Subcutaneous abdominal adipose tissue (tissue), 5 donors: ENCODE measurements at regions not wholly inside any gene's neighbourhood (a gene's known extent, or its start where the extent isn't known, plus 50 kb on each side); places are given as distances from the start of the nearest gene placed in this dataset.

ENCODE experiments used
- H3K27ac ChIP-seq: one replicate; pipeline ENCODE4 v1.7.0; 2013; ENCODE audit warnings: low read depth, mild to moderate bottlenecking, inconsistent platforms, low read length, moderate library complexity
- H3K27me3 ChIP-seq, 5 donors: one replicate each; pipeline ENCODE4 v1.7.0; 2013; ENCODE audit warnings: low read length in 5 of 5, inconsistent platforms in 1 of 5; ENCODE audit not compliant: control insufficient read depth in 5 of 5, insufficient read depth in 4 of 5
- H3K36me3 ChIP-seq, 5 donors: one replicate each; pipeline ENCODE4 v1.7.0; 2013; ENCODE audit warnings: low read length in 5 of 5; ENCODE audit not compliant: control insufficient read depth in 5 of 5, insufficient read depth in 5 of 5
- H3K4me1 ChIP-seq, 5 donors: one replicate each; pipeline ENCODE4 v1.7.0; 2013; ENCODE audit warnings: low read length in 5 of 5, mild to moderate bottlenecking in 3 of 5, moderate library complexity in 1 of 5; ENCODE audit not compliant: control insufficient read depth in 5 of 5, insufficient read depth in 5 of 5
- H3K4me3 ChIP-seq, 5 donors: one replicate each; pipeline ENCODE4 v1.7.0; 2013; ENCODE audit warnings: low read length in 5 of 5, low read depth in 1 of 5
- H3K9ac ChIP-seq, 5 donors: one replicate each; pipeline ENCODE4 v1.7.0; 2013; ENCODE audit warnings: low read length in 5 of 5, mild to moderate bottlenecking in 4 of 5, moderate library complexity in 3 of 5
- H3K9me3 ChIP-seq, 5 donors: one replicate each; pipeline ENCODE4 v1.7.0; 2013; ENCODE audit warnings: low read length in 5 of 5; ENCODE audit not compliant: control insufficient read depth in 5 of 5
- donor health status: healthy.
- donor health status: healthy.
- donor health status: healthy.
- donor health status: healthy.
- donor health status: healthy.

DNA sequence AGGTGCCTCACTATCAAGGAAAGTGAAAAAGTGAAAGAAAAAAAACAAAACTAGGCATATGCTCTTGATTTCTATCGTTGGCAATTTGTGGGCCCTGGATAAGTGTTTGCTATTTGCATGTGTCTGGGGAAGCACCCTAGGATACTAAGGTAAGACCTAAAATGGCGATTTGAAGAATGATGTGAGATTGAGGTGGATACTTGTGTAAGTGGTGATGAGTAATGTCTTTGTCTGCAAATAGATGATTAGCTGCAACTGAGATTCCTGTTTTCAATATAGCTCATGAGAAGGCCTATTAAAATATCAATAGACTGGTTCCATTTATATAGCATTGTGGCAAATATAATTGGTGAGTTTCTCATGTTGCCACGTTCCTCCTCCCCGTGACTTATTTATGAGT lies 261.7 kb downstream of the NEDD1 start:
- no peak overlapping the region for H3K4me3 ChIP-seq
- no peak overlapping the region for H3K9ac ChIP-seq
- H3K27ac ChIP-seq: no peak overlapping the region
- H3K4me1 ChIP-seq: no peaks in the 10 kb centered on the region
- H3K36me3 ChIP-seq: no peaks in the 10 kb centered on the region
- H3K27me3 ChIP-seq: no peaks in the 10 kb centered on the region
- H3K9me3 ChIP-seq: no peaks in the 10 kb centered on the region

GRCh38 chr12:97169889-97170567 lies 263.0 kb downstream of the NEDD1 start:
- no peak overlapping the region for H3K27ac ChIP-seq
- H3K4me1 ChIP-seq: no peaks in the 10 kb centered on the region
- H3K9ac ChIP-seq: no peak overlapping the region
- H3K9me3 ChIP-seq: no peaks in the 10 kb centered on the region
- no peaks in the 10 kb centered on the region for H3K36me3 ChIP-seq
- H3K4me3 ChIP-seq: no peak overlapping the region
- no peaks in the 10 kb centered on the region for H3K27me3 ChIP-seq

GRCh38 chr12:97173688-97174410 lies 266.8 kb downstream of the NEDD1 start:
- Histone ChIP-seq H3K36me3 (no peaks in the 10 kb centered on the region), H3K9me3 (peaks cover 0 to 3% (median 0%) of the 10 kb centered on the region in 5 donors), H3K27ac (no peak overlapping the region), H3K27me3 (no peaks in the 10 kb centered on the region), H3K4me3 (no peak overlapping the region), H3K9ac (no peak overlapping the region), H3K4me1 (no peaks in the 10 kb centered on the region)

DNA sequence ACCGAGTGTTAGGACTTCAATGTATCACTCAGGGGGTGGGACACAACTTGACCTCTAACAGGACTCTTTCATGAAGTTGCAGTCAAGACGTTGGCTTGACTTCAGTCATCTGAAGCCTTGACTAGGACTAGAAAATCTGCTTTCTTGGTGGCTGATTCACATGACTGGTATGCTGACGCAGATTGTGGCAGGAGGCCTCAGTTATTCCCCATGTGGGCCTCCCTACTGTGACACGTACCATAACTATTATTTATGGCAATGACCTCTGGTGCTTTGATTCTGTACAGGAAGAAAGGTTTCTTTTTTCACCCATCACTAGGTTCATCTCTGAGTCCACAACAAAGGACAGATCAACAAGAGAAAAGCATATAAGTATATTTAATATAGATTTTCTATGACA lies 270.4 kb downstream of the NEDD1 start:
- Histone ChIP-seq H3K27ac (no peak overlapping the region), H3K27me3 (no peaks in the 10 kb centered on the region), H3K9me3 (peaks cover 0 to 3% (median 0%) of the 10 kb centered on the region in 5 donors), H3K9ac (no peak overlapping the region), H3K4me1 (no peaks in the 10 kb centered on the region), H3K36me3 (no peaks in the 10 kb centered on the region), H3K4me3 (no peak overlapping the region)

- no peak overlapping the region for H3K27ac ChIP-seq
- H3K27me3 ChIP-seq: no peaks in the 10 kb centered on the region
- H3K4me1 ChIP-seq: no peaks in the 10 kb centered on the region
- H3K4me3 ChIP-seq: no peak overlapping the region
- peaks cover 0 to 3% (median 0%) of the 10 kb centered on the region in 5 donors for H3K9me3 ChIP-seq
- H3K9ac ChIP-seq: no peak overlapping the region
- H3K36me3 ChIP-seq: no peaks in the 10 kb centered on the region
Observed at GRCh38 chr12:97181571-97182265, 274.7 kb downstream of the NEDD1 start.

GRCh38 chr12:97182769-97183168 lies 275.7 kb downstream of the NEDD1 start:
- Histone ChIP-seq H3K4me1 (no peaks in the 10 kb centered on the region), H3K36me3 (no peaks in the 10 kb centered on the region), H3K27ac (no peak overlapping the region), H3K27me3 (no peaks in the 10 kb centered on the region), H3K9ac (no peak overlapping the region), H3K9me3 (peaks cover 0 to 3% (median 0%) of the 10 kb centered on the region in 5 donors), H3K4me3 (no peak overlapping the region)

- Histone ChIP-seq H3K4me3 (no peak overlapping the region), H3K4me1 (no peaks in the 10 kb centered on the region), H3K36me3 (no peaks in the 10 kb centered on the region), H3K9me3 (no peaks in the 10 kb centered on the region), H3K9ac (no peak overlapping the region), H3K27me3 (no peaks in the 10 kb centered on the region), H3K27ac (no peak overlapping the region)
Observed at GRCh38 chr12:97184127-97184773, 277.2 kb downstream of the NEDD1 start.

DNA sequence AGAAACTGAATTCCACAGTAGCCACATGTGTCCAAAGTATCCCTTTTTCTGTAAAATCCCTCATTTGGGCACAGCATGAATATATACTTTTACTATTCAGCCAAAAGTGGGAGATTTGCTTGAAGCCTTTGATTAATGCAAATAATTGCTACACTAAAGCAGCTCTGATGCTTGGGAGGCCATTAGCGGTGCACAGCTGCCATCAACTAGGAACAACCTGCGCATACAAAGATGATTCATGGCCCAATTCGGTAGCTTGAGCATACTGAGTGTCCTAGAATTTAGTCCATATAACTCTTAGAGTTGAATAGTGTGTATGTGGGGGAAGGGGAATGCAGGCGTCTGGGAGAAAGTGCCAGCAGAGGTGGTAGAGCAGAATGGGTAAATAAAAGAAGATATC lies 277.0 kb upstream of the RMST start:
- Histone ChIP-seq H3K4me3 (no peak overlapping the region), H3K4me1 (no peaks in the 10 kb centered on the region), H3K9me3 (no peaks in the 10 kb centered on the region), H3K27ac (no peak overlapping the region), H3K9ac (no peak overlapping the region), H3K27me3 (no peaks in the 10 kb centered on the region), H3K36me3 (no peaks in the 10 kb centered on the region)

DNA sequence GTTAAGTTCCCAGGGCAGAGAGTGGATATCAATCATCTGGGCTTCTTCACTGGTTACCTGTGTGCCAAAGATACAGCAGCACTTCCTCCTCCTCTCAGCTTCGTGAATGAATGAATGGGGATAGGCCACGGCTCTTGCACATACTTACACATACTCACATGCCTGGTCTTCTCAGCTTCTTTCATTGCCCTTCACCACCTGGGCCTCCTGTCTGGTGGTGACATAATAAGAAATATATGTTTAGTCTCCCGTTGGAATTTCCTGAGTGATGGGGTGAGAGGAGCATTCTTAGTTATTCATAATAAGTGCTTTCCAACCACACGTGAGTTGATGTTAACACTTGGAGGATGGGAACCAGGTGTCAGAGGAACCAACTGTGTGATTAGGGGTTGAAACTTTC lies 268.1 kb upstream of the RMST start:
- Histone ChIP-seq H3K27me3 (no peaks in the 10 kb centered on the region), H3K27ac (no peak overlapping the region), H3K9me3 (peaks cover 0 to 20% (median 10%) of the 10 kb centered on the region in 5 donors), H3K36me3 (no peaks in the 10 kb centered on the region), H3K4me3 (no peak overlapping the region), H3K4me1 (no peaks in the 10 kb centered on the region), H3K9ac (no peak overlapping the region)

DNA sequence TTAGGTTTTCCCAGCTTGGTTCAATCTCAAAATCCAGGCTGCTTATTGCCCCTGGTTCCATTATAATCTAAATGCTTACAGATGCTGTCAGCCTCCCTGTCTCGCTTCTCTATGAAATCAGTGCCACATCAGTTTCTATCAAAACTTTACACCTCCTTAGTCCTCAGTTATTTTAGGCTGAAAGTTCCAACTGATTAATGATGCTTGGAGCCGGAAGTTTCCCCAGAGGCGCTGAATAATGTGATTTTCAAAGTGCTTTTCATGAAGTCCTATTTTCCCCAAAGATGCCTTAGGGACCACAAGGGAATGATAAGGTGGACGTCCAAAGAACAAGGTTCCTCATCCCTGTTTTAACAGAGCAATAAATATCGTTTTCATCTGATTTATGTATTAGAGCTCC lies 262.4 kb upstream of the RMST start:
- H3K27ac ChIP-seq: no peak overlapping the region
- H3K9me3 ChIP-seq: peaks cover 0 to 11% (median 0%) of the 10 kb centered on the region in 5 donors
- H3K4me3 ChIP-seq: no peak overlapping the region
- H3K27me3 ChIP-seq: no peaks in the 10 kb centered on the region
- no peaks in the 10 kb centered on the region for H3K4me1 ChIP-seq
- no peaks in the 10 kb centered on the region for H3K36me3 ChIP-seq
- H3K9ac ChIP-seq: no peak overlapping the region
